ENCODE measurements at regions not wholly inside any gene's neighbourhood (a gene's known extent, or its start where the extent isn't known, plus 50 kb on each side); places are given as distances from the start of the nearest gene placed in this dataset.

DNA sequence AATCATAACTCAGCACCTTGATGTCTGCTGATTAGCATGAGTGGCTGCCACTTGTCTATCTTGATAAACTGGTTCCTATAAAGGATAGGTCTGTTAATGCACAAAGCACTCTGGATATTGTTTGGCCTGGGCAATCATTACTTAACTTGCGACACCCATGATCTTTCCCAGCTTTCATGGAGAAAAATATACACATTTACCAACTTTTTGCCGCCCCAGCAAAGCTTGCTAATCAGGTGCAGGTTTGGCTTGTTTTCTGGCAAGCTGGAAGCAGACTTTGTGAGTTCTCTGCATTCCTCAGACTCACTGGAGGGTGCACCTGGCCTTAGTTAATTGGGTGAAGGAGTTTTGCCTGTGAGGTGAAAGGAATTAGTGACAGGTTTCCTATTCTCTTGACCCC, 1126.4 kb upstream of the FLRT2 start:
- no peak for DNase-seq (ENCODE audit: low read depth)
- TF ChIP-seq, protein P1, sequence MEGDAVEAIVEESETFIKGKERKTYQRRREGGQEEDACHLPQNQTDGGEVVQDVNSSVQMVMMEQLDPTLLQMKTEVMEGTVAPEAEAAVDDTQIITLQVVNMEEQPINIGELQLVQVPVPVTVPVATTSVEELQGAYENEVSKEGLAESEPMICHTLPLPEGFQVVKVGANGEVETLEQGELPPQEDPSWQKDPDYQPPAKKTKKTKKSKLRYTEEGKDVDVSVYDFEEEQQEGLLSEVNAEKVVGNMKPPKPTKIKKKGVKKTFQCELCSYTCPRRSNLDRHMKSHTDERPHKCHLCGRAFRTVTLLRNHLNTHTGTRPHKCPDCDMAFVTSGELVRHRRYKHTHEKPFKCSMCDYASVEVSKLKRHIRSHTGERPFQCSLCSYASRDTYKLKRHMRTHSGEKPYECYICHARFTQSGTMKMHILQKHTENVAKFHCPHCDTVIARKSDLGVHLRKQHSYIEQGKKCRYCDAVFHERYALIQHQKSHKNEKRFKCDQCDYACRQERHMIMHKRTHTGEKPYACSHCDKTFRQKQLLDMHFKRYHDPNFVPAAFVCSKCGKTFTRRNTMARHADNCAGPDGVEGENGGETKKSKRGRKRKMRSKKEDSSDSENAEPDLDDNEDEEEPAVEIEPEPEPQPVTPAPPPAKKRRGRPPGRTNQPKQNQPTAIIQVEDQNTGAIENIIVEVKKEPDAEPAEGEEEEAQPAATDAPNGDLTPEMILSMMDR (conservative IDR thresholded peaks at IDR 0.05; ENCODE audit: low read length): no peak
- H3K4me3 ChIP-seq (ENCODE audit: low read length): no peak overlapping the region

- no peak overlapping the region for H3K4me3 ChIP-seq (ENCODE audit: low read length)
- DNase-seq (ENCODE audit: low read depth): no peak
- TF ChIP-seq, protein P1 (conservative IDR thresholded peaks at IDR 0.05; ENCODE audit: low read length): no peak
Observed at GRCh38 chr14:84404246-84404645, 1125.7 kb upstream of the FLRT2 start.

GRCh38 chr14:84409435-84409834, 1120.5 kb upstream of the FLRT2 start:
- no peak overlapping the region for H3K4me3 ChIP-seq (ENCODE audit: low read length)
- TF ChIP-seq, protein P1 (conservative IDR thresholded peaks at IDR 0.05; ENCODE audit: low read length): no peak
- DNase-seq (ENCODE audit: low read depth): no peak

- no peak overlapping the region for H3K4me3 ChIP-seq (ENCODE audit: low read length)
- TF ChIP-seq, protein P1 (conservative IDR thresholded peaks at IDR 0.05; ENCODE audit: low read length): no peak
- DNase-seq (ENCODE audit: low read depth): no peak
Observed at GRCh38 chr14:84410344-84410743, 1119.6 kb upstream of the FLRT2 start.

DNA sequence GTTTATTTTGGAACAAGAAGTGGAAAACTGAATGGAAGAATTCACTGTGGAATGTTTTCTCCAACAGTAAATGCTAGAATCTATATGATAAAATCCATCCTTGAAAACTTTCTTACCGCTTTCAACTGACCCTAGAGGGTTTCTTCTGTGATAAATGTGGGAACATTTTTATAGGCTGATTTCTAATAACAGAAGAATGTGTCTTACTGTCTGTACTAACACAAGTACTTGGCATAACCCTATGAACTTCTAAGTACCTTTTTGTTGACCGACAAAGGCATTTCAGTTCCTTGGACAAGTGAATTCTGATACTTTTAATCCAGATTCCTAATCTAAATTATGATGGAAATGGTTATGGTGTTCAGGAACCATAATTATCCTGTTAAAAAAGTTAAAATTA, 1109.7 kb upstream of the FLRT2 start:
- H3K4me3 ChIP-seq (ENCODE audit: low read length): no peak overlapping the region
- DNase-seq (ENCODE audit: low read depth): no peak
- TF ChIP-seq, protein P1 (conservative IDR thresholded peaks at IDR 0.05; ENCODE audit: low read length): no peak

GRCh38 chr14:84421621-84422020, 1108.3 kb upstream of the FLRT2 start:
- H3K4me3 ChIP-seq (ENCODE audit: low read length): no peak overlapping the region
- TF ChIP-seq, protein P1 (conservative IDR thresholded peaks at IDR 0.05; ENCODE audit: low read length): no peak
- DNase-seq (ENCODE audit: low read depth): no peak

GRCh38 chr14:84425968-84426367, 1104.0 kb upstream of the FLRT2 start:
- no peak for DNase-seq (ENCODE audit: low read depth)
- TF ChIP-seq, protein P1 (conservative IDR thresholded peaks at IDR 0.05; ENCODE audit: low read length): no peak
- H3K4me3 ChIP-seq (ENCODE audit: low read length): no peak overlapping the region
